ENCODE measurements at regions not wholly inside any gene's neighbourhood (a gene's known extent, or its start where the extent isn't known, plus 50 kb on each side); places are given as distances from the start of the nearest gene placed in this dataset.

DNA sequence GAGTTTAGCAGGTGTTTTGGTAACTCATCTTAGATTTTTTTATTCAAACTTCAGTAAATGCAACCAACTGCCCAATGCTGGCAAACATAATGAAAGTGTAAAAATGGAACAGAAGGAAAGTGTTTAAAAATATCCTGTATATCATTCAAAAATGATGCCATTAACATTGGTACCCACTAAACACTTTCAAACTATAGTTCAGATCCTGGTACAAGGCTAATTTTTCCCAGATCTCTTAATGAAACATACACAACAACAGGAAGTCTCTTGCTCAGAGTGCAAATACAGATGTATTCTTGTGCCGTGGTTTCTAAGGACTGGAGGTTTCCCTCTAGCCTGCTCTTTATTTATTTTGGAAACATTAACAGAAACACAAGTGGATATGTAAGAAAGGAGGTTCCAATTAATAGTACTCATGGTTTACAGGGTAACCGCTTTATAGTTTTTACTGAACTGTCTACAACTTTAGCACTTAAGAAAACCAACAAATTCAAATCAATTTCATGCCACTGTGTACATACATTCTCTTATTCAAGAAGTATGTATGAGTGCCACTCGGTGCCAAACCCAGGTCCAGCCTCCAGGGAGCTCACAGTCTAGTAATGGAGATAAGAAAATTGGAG is 176.0 kb upstream of the AKR1E2 start:
- Histone ChIP-seq H3K4me2 (no peak overlapping the region), H3K27ac (no peak overlapping the region)

DNA sequence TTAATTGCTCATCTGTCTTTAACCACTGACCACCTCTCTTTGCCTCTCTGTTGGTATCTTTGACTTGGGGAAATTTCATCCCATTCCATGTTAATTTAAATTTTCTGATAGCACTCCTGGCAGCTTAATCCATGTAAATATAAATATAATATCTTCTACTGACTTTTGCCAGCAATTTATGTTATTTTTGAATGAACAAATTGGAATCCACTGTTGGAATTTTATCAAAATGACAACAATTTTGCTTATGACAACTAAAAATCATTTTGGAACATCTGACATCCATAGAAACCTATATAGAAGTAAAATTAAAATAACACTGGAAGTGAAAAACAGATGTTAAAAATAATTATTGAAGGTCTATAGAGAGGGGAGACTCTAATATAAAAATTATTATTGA is 176.5 kb upstream of the AKR1E2 start:
- TF ChIP-seq EZH2 (IDR thresholded peaks at IDR 0.05; ENCODE audit: borderline replicate concordance) (no peak), EZH2phosphoT487 (IDR thresholded peaks at IDR 0.05; ENCODE audit: low read depth, severe bottlenecking, unreplicated experiment) (no peak)
- TF ChIP-seq, protein P1, sequence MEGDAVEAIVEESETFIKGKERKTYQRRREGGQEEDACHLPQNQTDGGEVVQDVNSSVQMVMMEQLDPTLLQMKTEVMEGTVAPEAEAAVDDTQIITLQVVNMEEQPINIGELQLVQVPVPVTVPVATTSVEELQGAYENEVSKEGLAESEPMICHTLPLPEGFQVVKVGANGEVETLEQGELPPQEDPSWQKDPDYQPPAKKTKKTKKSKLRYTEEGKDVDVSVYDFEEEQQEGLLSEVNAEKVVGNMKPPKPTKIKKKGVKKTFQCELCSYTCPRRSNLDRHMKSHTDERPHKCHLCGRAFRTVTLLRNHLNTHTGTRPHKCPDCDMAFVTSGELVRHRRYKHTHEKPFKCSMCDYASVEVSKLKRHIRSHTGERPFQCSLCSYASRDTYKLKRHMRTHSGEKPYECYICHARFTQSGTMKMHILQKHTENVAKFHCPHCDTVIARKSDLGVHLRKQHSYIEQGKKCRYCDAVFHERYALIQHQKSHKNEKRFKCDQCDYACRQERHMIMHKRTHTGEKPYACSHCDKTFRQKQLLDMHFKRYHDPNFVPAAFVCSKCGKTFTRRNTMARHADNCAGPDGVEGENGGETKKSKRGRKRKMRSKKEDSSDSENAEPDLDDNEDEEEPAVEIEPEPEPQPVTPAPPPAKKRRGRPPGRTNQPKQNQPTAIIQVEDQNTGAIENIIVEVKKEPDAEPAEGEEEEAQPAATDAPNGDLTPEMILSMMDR (IDR thresholded peaks at IDR 0.05; ENCODE audit: poor library complexity), result no peak
- Histone ChIP-seq H3K4me2 (no peak overlapping the region), H2AFZ (no peak overlapping the region), H3K79me2 (no peaks in the 10 kb centered on the region), H3K4me1 (ENCODE audit: insufficient read depth) (peaks cover 10% of the 10 kb centered on the region), H4K20me1 (ENCODE audit: insufficient read depth, poor library complexity, severe bottlenecking) (no peaks in the 10 kb centered on the region), H3K9me3 (ENCODE audit: low read depth) (no peaks in the 10 kb centered on the region), H3K9me2 (replicated peaks; ENCODE audit: insufficient read depth) (no peaks in the 10 kb centered on the region), H3K4me3 (no peak overlapping the region), H3K36me3 (replicated peaks; ENCODE audit: insufficient read depth, low read depth) (no peaks in the 10 kb centered on the region), H3K27me3 (no peaks in the 10 kb centered on the region), H3K27ac (no peak overlapping the region)
- DNase-seq (ENCODE audit: low spot score), result no peak

More for the DNA sequence above, 176.0 kb upstream of the AKR1E2 start:
- H3K9me2 ChIP-seq (replicated peaks; ENCODE audit: insufficient read depth), result no peaks in the 10 kb centered on the region
- peaks cover 10% of the 10 kb centered on the region for H3K4me1 ChIP-seq (ENCODE audit: insufficient read depth)
- H4K20me1 ChIP-seq (ENCODE audit: insufficient read depth, poor library complexity, severe bottlenecking), result no peaks in the 10 kb centered on the region
- H3K36me3 ChIP-seq (replicated peaks; ENCODE audit: insufficient read depth, low read depth), result no peaks in the 10 kb centered on the region
- 56% methylated on average over 3 of the region's 3 CpGs for WGBS (ENCODE audit: low lambda C conversion rate, missing lambda C conversion rate)
- no peaks in the 10 kb centered on the region for H3K79me2 ChIP-seq
- H3K27me3 ChIP-seq, result no peaks in the 10 kb centered on the region
- TF ChIP-seq, protein P1 (IDR thresholded peaks at IDR 0.05; ENCODE audit: poor library complexity), result no peak
- TF ChIP-seq EZH2 (IDR thresholded peaks at IDR 0.05; ENCODE audit: borderline replicate concordance) (no peak), EZH2phosphoT487 (IDR thresholded peaks at IDR 0.05; ENCODE audit: low read depth, severe bottlenecking, unreplicated experiment) (no peak)
- no peak for DNase-seq (ENCODE audit: low spot score)
- H3K4me3 ChIP-seq, result no peak overlapping the region
- no peaks in the 10 kb centered on the region for H3K9me3 ChIP-seq (ENCODE audit: low read depth)
- H2AFZ ChIP-seq, result no peak overlapping the region

DNA sequence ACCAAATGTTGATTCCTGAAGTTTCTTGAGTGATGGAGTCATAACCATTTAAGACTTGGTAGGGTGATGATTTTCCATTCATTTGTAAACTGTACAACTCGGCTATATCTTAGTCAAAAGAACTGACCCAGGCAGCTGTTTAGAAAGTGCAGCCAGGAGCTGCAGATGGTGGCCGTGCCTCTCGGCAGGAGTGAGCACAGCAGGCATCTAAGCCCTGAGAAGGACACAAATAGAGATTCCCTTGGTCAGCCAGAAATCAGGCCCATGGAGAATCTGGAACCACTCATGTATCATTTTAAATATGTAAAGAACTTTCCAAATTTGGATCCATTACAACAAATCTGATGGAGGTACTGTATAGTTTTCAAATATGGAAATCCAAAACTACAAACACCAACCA is 177.0 kb upstream of the AKR1E2 start:
- no peak overlapping the region for H2AFZ ChIP-seq
- H3K27me3 ChIP-seq, result no peaks in the 10 kb centered on the region
- no peaks in the 10 kb centered on the region for H3K79me2 ChIP-seq
- H3K36me3 ChIP-seq (replicated peaks; ENCODE audit: insufficient read depth, low read depth), result no peaks in the 10 kb centered on the region
- H3K9me2 ChIP-seq (replicated peaks; ENCODE audit: insufficient read depth), result no peaks in the 10 kb centered on the region
- no peak overlapping the region for H3K4me3 ChIP-seq
- DNase-seq (ENCODE audit: low spot score), result no peak
- no peaks in the 10 kb centered on the region for H3K9me3 ChIP-seq (ENCODE audit: low read depth)
- H3K4me2 ChIP-seq, result no peak overlapping the region
- TF ChIP-seq EZH2phosphoT487 (IDR thresholded peaks at IDR 0.05; ENCODE audit: low read depth, severe bottlenecking, unreplicated experiment) (no peak), EZH2 (IDR thresholded peaks at IDR 0.05; ENCODE audit: borderline replicate concordance) (no peak)
- TF ChIP-seq, protein P1 (IDR thresholded peaks at IDR 0.05; ENCODE audit: poor library complexity), result no peak
- WGBS (ENCODE audit: low lambda C conversion rate, missing lambda C conversion rate), result 88% methylated on average over 3 of the region's 3 CpGs
- H4K20me1 ChIP-seq (ENCODE audit: insufficient read depth, poor library complexity, severe bottlenecking), result no peaks in the 10 kb centered on the region
- no peak overlapping the region for H3K27ac ChIP-seq
- peaks cover 10% of the 10 kb centered on the region for H3K4me1 ChIP-seq (ENCODE audit: insufficient read depth)
